ENCODE measurements at regions not wholly inside any gene's neighbourhood (a gene's known extent, or its start where the extent isn't known, plus 50 kb on each side); places are given as distances from the start of the nearest gene placed in this dataset.

GRCh38 chr2:107001964-107002696 lies 116.2 kb upstream of the ST6GAL2 start:
- H3K36me3 ChIP-seq (replicated peaks): no peaks in the 10 kb centered on the region
- peak; percentile 76 for DNase-seq
- H3K27me3 ChIP-seq (replicated peaks): no peaks in the 10 kb centered on the region
- TF ChIP-seq CTCF (IDR thresholded peaks at IDR 0.05; ENCODE audit: low read depth, low read length, missing control alignments): no peak
- H3K27ac ChIP-seq: peak overlapping the region; percentile 89
- H3K4me3 ChIP-seq (ENCODE audit: low read depth, low read length): no peak overlapping the region
- in situ Hi-C loops (cut with HindIII; ENCODE audit: low pct_ligation_motif_present, low sequenced_read_pairs): no loop called here

- Histone ChIP-seq H3K27ac (peak overlapping the region; percentile 89), H3K4me3 (ENCODE audit: low read depth, low read length) (no peak overlapping the region), H3K36me3 (replicated peaks) (no peaks in the 10 kb centered on the region), H3K27me3 (replicated peaks) (no peaks in the 10 kb centered on the region)
- in situ Hi-C loops (cut with HindIII; ENCODE audit: low pct_ligation_motif_present, low sequenced_read_pairs): no loop called here
- no peak for TF ChIP-seq CTCF (IDR thresholded peaks at IDR 0.05; ENCODE audit: low read depth, low read length, missing control alignments)
- peak; percentile 57 for DNase-seq
Measured at GRCh38 chr2:107002735-107003134, 116.8 kb upstream of the ST6GAL2 start.

GRCh38 chr2:107005853-107006252 lies 119.9 kb upstream of the ST6GAL2 start:
- Histone ChIP-seq H3K27ac (no peak overlapping the region), H3K36me3 (replicated peaks) (no peaks in the 10 kb centered on the region), H3K4me3 (ENCODE audit: low read depth, low read length) (no peak overlapping the region), H3K27me3 (replicated peaks) (no peaks in the 10 kb centered on the region)
- no peak for DNase-seq
- TF ChIP-seq CTCF (IDR thresholded peaks at IDR 0.05; ENCODE audit: low read depth, low read length, missing control alignments): no peak
- in situ Hi-C loops (cut with HindIII; ENCODE audit: low pct_ligation_motif_present, low sequenced_read_pairs): no loop called here

- no peak for TF ChIP-seq CTCF (IDR thresholded peaks at IDR 0.05; ENCODE audit: low read depth, low read length, missing control alignments)
- Histone ChIP-seq H3K4me3 (ENCODE audit: low read depth, low read length) (no peak overlapping the region), H3K36me3 (replicated peaks) (no peaks in the 10 kb centered on the region), H3K27me3 (replicated peaks) (no peaks in the 10 kb centered on the region), H3K27ac (no peak overlapping the region)
- in situ Hi-C loops (cut with HindIII; ENCODE audit: low pct_ligation_motif_present, low sequenced_read_pairs): no loop called here
- no peak for DNase-seq
Measured at GRCh38 chr2:107006836-107007235, 120.9 kb upstream of the ST6GAL2 start.

GRCh38 chr2:107007927-107008326 lies 122.0 kb upstream of the ST6GAL2 start:
- H3K4me3 ChIP-seq (ENCODE audit: low read depth, low read length): no peak overlapping the region
- no peaks in the 10 kb centered on the region for H3K27me3 ChIP-seq (replicated peaks)
- H3K36me3 ChIP-seq (replicated peaks): no peaks in the 10 kb centered on the region
- DNase-seq: no peak
- in situ Hi-C loops (cut with HindIII; ENCODE audit: low pct_ligation_motif_present, low sequenced_read_pairs): no loop called here
- H3K27ac ChIP-seq: no peak overlapping the region
- TF ChIP-seq CTCF (IDR thresholded peaks at IDR 0.05; ENCODE audit: low read depth, low read length, missing control alignments): no peak

- Histone ChIP-seq H3K36me3 (replicated peaks) (no peaks in the 10 kb centered on the region), H3K27ac (no peak overlapping the region), H3K4me3 (ENCODE audit: low read depth, low read length) (no peak overlapping the region), H3K27me3 (replicated peaks) (no peaks in the 10 kb centered on the region)
- in situ Hi-C loops (cut with HindIII; ENCODE audit: low pct_ligation_motif_present, low sequenced_read_pairs): no loop called here
- DNase-seq: no peak
- no peak for TF ChIP-seq CTCF (IDR thresholded peaks at IDR 0.05; ENCODE audit: low read depth, low read length, missing control alignments)
Measured at GRCh38 chr2:107008843-107009242, 122.9 kb upstream of the ST6GAL2 start.

Data from brain microvascular endothelial cell (primary cell).